K562 (cell line): ENCODE measurements at regions not wholly inside any gene's neighbourhood (a gene's known extent, or its start where the extent isn't known, plus 50 kb on each side); places are given as distances from the start of the nearest gene placed in this dataset.

Experiments
- ATAC-seq: fragments of 200-7000 bp; cut with Tn5 transposase; 3 replicates; pipeline ENCODE4 v1.9.1; 2020; ENCODE audit warnings: moderate library complexity
- BruUV-seq: library from RNA; stranded (reverse); fragments of 400-500 nt; replicated peaks from 2 replicates; lab custom pipeline; 2021; lab: Mats Ljungman, UMichigan
- CTCF ChIA-PET: fragments of 300-600 bp; formaldehyde crosslinking; extraction: SDS; loops from one replicate; lab custom pipeline; 2021; ENCODE audit warnings: low intra/inter-chr PET ratio; lab: Yijun Ruan, JAX
- POLR2A ChIA-PET: fragments of 300-600, 350-650 bp; sonication (Branson Sonifier 250); formaldehyde crosslinking; extraction: SDS; loops from one replicate; lab custom pipeline; 2021; ENCODE audit warnings: antibody characterized with exemption, inconsistent platforms; lab: Yijun Ruan, JAX
- DNase-seq, 4 experiments: peaks; one replicate each; pipeline versions ENCODE4 v3.0.0 to v3.0.0-alpha.2; 2011 to 2018; ENCODE audit warnings: low spot score in 3 of 4, mixed read lengths in 3 of 4; ENCODE audit errors: extremely low read depth in 1 of 4
- FAIRE-seq: peaks from 2 replicates; lab custom pipeline; 2011; peaks lifted over from hg19 to GRCh38; lab: Jason Lieb, UNC
- H2AFZ ChIP-seq: 2 replicates; pipeline ENCODE4 v1.6.0; 2011; ENCODE audit warnings: low read depth, low read length, control low read depth, inconsistent platforms
- H3K27ac ChIP-seq: fragments of 200-600 bp; 3 replicates; pipeline ENCODE4 v1.8.0; 2011; ENCODE audit warnings: low read depth, mild to moderate bottlenecking, control low read depth, inconsistent platforms, low read length, moderate library complexity, mixed read lengths; ENCODE audit errors: extremely low read depth
- H3K27me3 ChIP-seq, 2 experiments: fragments of 300-600 bp in 1 of 2; 2 replicates in 1 of 2; 3 replicates in 1 of 2; pipeline versions ENCODE4 v1.6.0 to v1.8.0; 2011; ENCODE audit warnings: inconsistent platforms in 2 of 2, low read length in 2 of 2, mild to moderate bottlenecking in 1 of 2, mixed read lengths in 1 of 2, moderate library complexity in 1 of 2; ENCODE audit not compliant: control insufficient read depth in 2 of 2, insufficient read depth in 2 of 2
- H3K36me3 ChIP-seq: fragments of 300-600 bp; 3 replicates; pipeline ENCODE4 v1.8.0; 2011; ENCODE audit warnings: mild to moderate bottlenecking, low read length, inconsistent platforms; ENCODE audit not compliant: control insufficient read depth, insufficient read depth
- H3K4me1 ChIP-seq, 2 experiments: fragments of 200-600 bp in 1 of 2; replicated peaks in 1 of 2; 2 replicates in 1 of 2; 3 replicates in 1 of 2; pipeline versions ENCODE4 v1.5.1 to v1.8.0; 2011; ENCODE audit warnings: inconsistent platforms in 2 of 2, low read length in 2 of 2, mild to moderate bottlenecking in 1 of 2, mixed read lengths in 1 of 2, moderate library complexity in 1 of 2; ENCODE audit not compliant: control insufficient read depth in 2 of 2, insufficient read depth in 2 of 2
- H3K4me2 ChIP-seq: 2 replicates; pipeline ENCODE4 v1.6.1; 2011; ENCODE audit warnings: low read length, control low read depth, inconsistent platforms, mixed read lengths; ENCODE audit not compliant: insufficient read depth
- H3K4me3 ChIP-seq: fragments of 200-600 bp; sonication (generic), shearing (Covaris generic); 2 replicates; pipeline ENCODE4 v1.5.1; 2016; ENCODE audit warnings: control low read depth, inconsistent platforms
- H3K79me2 ChIP-seq: fragments of 200-600 bp; 3 replicates; pipeline ENCODE4 v1.8.0; 2011; ENCODE audit warnings: low read length, inconsistent platforms; ENCODE audit not compliant: control insufficient read depth, insufficient read depth
- H3K9ac ChIP-seq, 2 experiments: 2 replicates each; pipeline versions ENCODE4 v1.6.0 to v1.6.1; 2011; ENCODE audit warnings: low read depth in 2 of 2, low read length in 2 of 2, control low read depth in 1 of 2, inconsistent platforms in 1 of 2, mild to moderate bottlenecking in 1 of 2, mixed read lengths in 1 of 2; ENCODE audit not compliant: insufficient read depth in 1 of 2
- H3K9me1 ChIP-seq: one replicate; pipeline ENCODE4 v1.6.0; 2011; ENCODE audit warnings: inconsistent platforms, mild to moderate bottlenecking, low read length, moderate library complexity; ENCODE audit not compliant: control insufficient read depth, insufficient read depth
- H3K9me3 ChIP-seq: replicated peaks from 2 replicates; pipeline ENCODE4 v1.5.1; 2011; ENCODE audit warnings: low read depth, low read length, inconsistent platforms; ENCODE audit not compliant: control insufficient read depth, insufficient read depth
- H4K20me1 ChIP-seq: replicated peaks from 2 replicates; pipeline ENCODE4 v1.6.1; 2011; ENCODE audit warnings: low read length, inconsistent platforms, mixed read lengths; ENCODE audit not compliant: control insufficient read depth, insufficient read depth
- MCM3 ChIP-seq: fragments of 450-650 bp; IDR thresholded peaks from 2 replicates; pipeline ENCODE4 v1.6.1; 2016
- MEIS2 ChIP-seq: fragments of 450-650 bp; IDR thresholded peaks from 2 replicates; pipeline ENCODE4 v1.6.1; 2014; ENCODE audit warnings: mild to moderate bottlenecking; ENCODE audit not compliant: partially characterized antibody
- NFIC ChIP-seq: fragments of 450-650 bp; IDR thresholded peaks from 2 replicates; pipeline ENCODE4 v1.6.1; 2017; ENCODE audit warnings: mild to moderate bottlenecking, inconsistent platforms
- PBX2 ChIP-seq, 2 experiments: IDR thresholded peaks in 1 of 2; conservative IDR thresholded peaks in 1 of 2; 2 replicates each; pipeline ENCODE4 v1.6.1; 2016; ENCODE audit warnings: low read depth in 2 of 2, mild to moderate bottlenecking in 1 of 2, missing compliant biosample characterization in 1 of 2, missing genetic modification characterization in 1 of 2, moderate library complexity in 1 of 2
- WGBS: fragments of 100-300 bp; shearing (Covaris generic); methylation state at CpG from one replicate; pipeline ENCODE4 v1.1.6; 2016; ENCODE audit warnings: low coverage, mixed read lengths; ENCODE audit not compliant: insufficient coverage; ENCODE audit errors: missing lambda C conversion rate; 5-methylcytosine and 5-hydroxymethylcytosine counted together
- in situ Hi-C: fragments of 300-500 bp; cut with MboI; formaldehyde crosslinking; loops from 4 replicates; pipeline ENCODE4 v1.15.0; 2018; ENCODE audit warnings: inconsistent platforms, mixed read lengths
- intact Hi-C: fragments of 100-400 bp; cut with micrococcal nuclease; formaldehyde crosslinking; loops from 2 replicates; pipeline ENCODE4 v1.14.2; 2022

DNA sequence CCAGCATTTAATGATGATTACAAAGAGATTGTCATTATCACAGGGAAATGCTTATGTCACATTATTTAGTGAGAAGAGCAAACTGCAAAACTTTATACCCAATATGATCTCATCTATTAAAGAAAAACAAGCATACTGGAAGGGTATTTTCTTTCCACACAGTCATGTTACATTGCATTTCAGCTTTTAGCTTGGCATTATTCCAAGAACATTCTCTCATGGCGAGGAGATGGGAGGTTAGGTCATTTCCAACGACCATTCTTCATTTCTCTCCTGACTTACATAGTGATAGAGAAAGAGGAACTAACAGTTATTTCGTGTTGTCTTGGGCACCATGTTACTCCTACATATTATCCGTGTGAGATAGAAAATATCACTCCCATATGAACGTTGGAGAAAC, 309.4 kb upstream of the XYLT1 start:
- WGBS: 1% methylated on average over 5 of the region's 5 CpGs
- no peak overlapping the region for H3K4me2 ChIP-seq
- H3K27ac ChIP-seq: no peak overlapping the region; the same call in 2 of the 3 replicates
- no peak overlapping the region for H2AFZ ChIP-seq
- H3K36me3 ChIP-seq: no peaks in the 10 kb centered on the region
- FAIRE-seq (no peak), DNase-seq (no peak), ATAC-seq (no peak)
- ChIA-PET CTCF (no interaction called here), POLR2A (no interaction called here)
- H3K9me3 ChIP-seq: no peaks in the 10 kb centered on the region
- H3K9ac ChIP-seq: no peak overlapping the region
- no peak for TF ChIP-seq MCM3
- TF ChIP-seq NFIC: peak; percentile 65
- no peak for TF ChIP-seq PBX2 (CRISPR knock-in tag; IDR thresholded peaks at IDR 0.05; ENCODE audit: low read depth)
- TF ChIP-seq PBX2 (tag; conservative IDR thresholded peaks at IDR 0.05; ENCODE audit: low read depth): 0 out of 2 replicates have a peak, but pooled peaks have one; percentile 42
- TF ChIP-seq MEIS2: peak; percentile 9
- in situ Hi-C loops: no loop called here
- H3K4me1 ChIP-seq: no peaks in the 10 kb centered on the region
- H3K27me3 ChIP-seq: no peaks in the 10 kb centered on the region
- no peaks in the 10 kb centered on the region for H3K79me2 ChIP-seq
- H3K9me1 ChIP-seq: no peaks in the 10 kb centered on the region
- BruUV-seq: no TSS peak
- intact Hi-C loops: no loop called here
- H3K4me3 ChIP-seq: no peak overlapping the region
- H4K20me1 ChIP-seq: no peaks in the 10 kb centered on the region; the same call in 1 of the 2 replicates
